ENCODE measurements at regions not wholly inside any gene's neighbourhood (a gene's known extent, or its start where the extent isn't known, plus 50 kb on each side); places are given as distances from the start of the nearest gene placed in this dataset.

GRCh38 chr6:47130086-47130485 is 88.0 kb upstream of the ADGRF1 start:
- Histone ChIP-seq H3K27me3 (ENCODE audit: control insufficient read depth in 1 of 2, insufficient read depth in 2 of 2, low read length in 2 of 2) (no peaks in the 10 kb centered on the region), H3K27ac (ENCODE audit: extremely low read length, insufficient read depth, low read length) (no peak overlapping the region), H3K36me3 (replicated peaks in 1 of 2; ENCODE audit: control insufficient read depth in 1 of 2, insufficient read depth in 2 of 2, low read length in 2 of 2) (no peaks in the 10 kb centered on the region), H3K9me3 (ENCODE audit: low read length) (no peaks in the 10 kb centered on the region), H3K4me2 (ENCODE audit: low read depth, low read length) (no peak overlapping the region), H4K20me1 (ENCODE audit: insufficient read depth, low read length) (no peaks in the 10 kb centered on the region), H3K4me1 (ENCODE audit: insufficient read depth, low read length) (peaks cover 92% of the 10 kb centered on the region), H3K4me3 (replicated peaks in 1 of 3; ENCODE audit: insufficient read depth in 1 of 3, low read depth in 2 of 3, low read length in 3 of 3) (no peak overlapping the region), H2AFZ (ENCODE audit: low read length) (no peak overlapping the region), H3K9ac (ENCODE audit: insufficient read depth, low read depth, low read length) (no peak overlapping the region), H3K79me2 (ENCODE audit: insufficient read depth, low read length) (no peaks in the 10 kb centered on the region)
- no TSS peak for BruUV-seq (replicated peaks)
- ATAC-seq (no peak), DNase-seq (ENCODE audit: low spot score) (no peak), FAIRE-seq (no peak)
- intact Hi-C loops (cut with micrococcal nuclease; ENCODE audit: unreplicated experiment) (no loop called here), in situ Hi-C loops (cut with HindIII; ENCODE audit: extremely low pct_ligation_motif_present, low pct_unique_long_range_greater_than_20kb) (no loop called here)
- ChIA-PET POLR2A (no interaction called here), CTCF (ENCODE audit: low intra/inter-chr PET ratio, low total read pairs) (no interaction called here)
- WGBS (ENCODE audit: low lambda C conversion rate): 86% methylated on average over 3 of the region's 3 CpGs
- TF ChIP-seq BCLAF1 (IDR thresholded peaks at IDR 0.05): no peak
- TF ChIP-seq DNMT1 (CRISPR knock-in tag; IDR thresholded peaks at IDR 0.05): no peak
- TF ChIP-seq RFXANK (CRISPR knock-in tag; IDR thresholded peaks at IDR 0.05): no peak
- no peak for TF ChIP-seq RELA (CRISPR knock-in tag; IDR thresholded peaks at IDR 0.05)
- TF ChIP-seq MTA1 (CRISPR knock-in tag; IDR thresholded peaks at IDR 0.05; ENCODE audit: borderline replicate concordance): no peak
- no peak for TF ChIP-seq MXD4 (CRISPR knock-in tag; IDR thresholded peaks at IDR 0.05)
- TF ChIP-seq ZBTB7A (CRISPR knock-in tag; IDR thresholded peaks at IDR 0.05): no peak

- Histone ChIP-seq H2AFZ (ENCODE audit: low read length) (no peak overlapping the region), H3K27ac (ENCODE audit: extremely low read length, insufficient read depth, low read length) (no peak overlapping the region), H3K9ac (ENCODE audit: insufficient read depth, low read depth, low read length) (no peak overlapping the region), H4K20me1 (ENCODE audit: insufficient read depth, low read length) (no peaks in the 10 kb centered on the region), H3K36me3 (replicated peaks in 1 of 2; ENCODE audit: control insufficient read depth in 1 of 2, insufficient read depth in 2 of 2, low read length in 2 of 2) (no peaks in the 10 kb centered on the region), H3K9me3 (ENCODE audit: low read length) (no peaks in the 10 kb centered on the region), H3K4me1 (ENCODE audit: insufficient read depth, low read length) (peaks cover 82% of the 10 kb centered on the region), H3K79me2 (ENCODE audit: insufficient read depth, low read length) (no peaks in the 10 kb centered on the region), H3K4me3 (replicated peaks in 1 of 3; ENCODE audit: insufficient read depth in 1 of 3, low read depth in 2 of 3, low read length in 3 of 3) (no peak overlapping the region), H3K27me3 (ENCODE audit: control insufficient read depth in 1 of 2, insufficient read depth in 2 of 2, low read length in 2 of 2) (no peaks in the 10 kb centered on the region), H3K4me2 (ENCODE audit: low read depth, low read length) (no peak overlapping the region)
- intact Hi-C loops (cut with micrococcal nuclease; ENCODE audit: unreplicated experiment): no loop called here
- DNase-seq (ENCODE audit: low spot score) (no peak), ATAC-seq (no peak), FAIRE-seq (no peak)
- ChIA-PET POLR2A (interaction anchor here (1.0 kb wide), 1 partner anchor 12 kb away, joined by 4 read pairs; no protein-coding TSS in a partner anchor), CTCF (ENCODE audit: low intra/inter-chr PET ratio, low total read pairs) (no interaction called here)
- in situ Hi-C loops (cut with HindIII; ENCODE audit: extremely low pct_ligation_motif_present, low pct_unique_long_range_greater_than_20kb): no loop called here
- no peak for TF ChIP-seq NR2F1 (CRISPR knock-in tag; IDR thresholded peaks at IDR 0.05)
- no peak for TF ChIP-seq ZFP90 (CRISPR knock-in tag; IDR thresholded peaks at IDR 0.05; ENCODE audit: borderline replicate concordance)
- TF ChIP-seq ZSCAN22 (CRISPR knock-in tag; IDR thresholded peaks at IDR 0.05): no peak
- no peak for TF ChIP-seq RXRA (CRISPR knock-in tag; IDR thresholded peaks at IDR 0.05)
- TF ChIP-seq E2F1 (CRISPR knock-in tag; IDR thresholded peaks at IDR 0.05): no peak
- no peak for TF ChIP-seq IRF1 (CRISPR knock-in tag; IDR thresholded peaks at IDR 0.05; ENCODE audit: low read depth)
- no peak for TF ChIP-seq ATF3 (CRISPR knock-in tag; IDR thresholded peaks at IDR 0.05)
- TF ChIP-seq NR0B2 (CRISPR knock-in tag; IDR thresholded peaks at IDR 0.05): no peak
- WGBS (ENCODE audit: low lambda C conversion rate): 83% methylated on average over 1 of the region's 1 CpG
- BruUV-seq (replicated peaks): no TSS peak
Measured at GRCh38 chr6:47129129-47129528, 87.0 kb upstream of the ADGRF1 start.
